GM19043 (cell line): ENCODE measurements at regions not wholly inside any gene's neighbourhood (a gene's known extent, or its start where the extent isn't known, plus 50 kb on each side); places are given as distances from the start of the nearest gene placed in this dataset.
"Not testable (repeated sequence)": the region's sequence is repeated elsewhere in the genome, so short reads cannot be mapped to it uniquely, and the experiment has no call there.

Source experiments
- ATAC-seq: cut with Tn5 transposase; IDR thresholded peaks from one replicate; pipeline ENCODE4 v1.9.1; 2021; ENCODE audit warnings: low read depth; ENCODE audit not compliant: unreplicated experiment

- no peak for ATAC-seq
Measured at GRCh38 chr2:38243186-38243880, 133.7 kb downstream of the ATL2 start.

GRCh38 chr2:38239452-38239851, 137.6 kb downstream of the ATL2 start:
- no peak for ATAC-seq

- not testable (repeated sequence) for ATAC-seq
Measured at GRCh38 chr2:38238705-38239104, 138.4 kb downstream of the ATL2 start.

GRCh38 chr2:38237311-38237710, 139.8 kb downstream of the ATL2 start:
- ATAC-seq = no peak

GRCh38 chr2:38233231-38233983, 143.7 kb downstream of the ATL2 start:
- ATAC-seq = no peak

GRCh38 chr2:38232454-38232853, 144.6 kb downstream of the ATL2 start:
- ATAC-seq = no peak

GRCh38 chr2:38230756-38231155, 146.3 kb downstream of the ATL2 start:
- no peak for ATAC-seq

- ATAC-seq = no peak
Measured at GRCh38 chr2:38228753-38229152, 148.3 kb downstream of the ATL2 start.

- no peak for ATAC-seq
Measured at GRCh38 chr2:38224821-38225437, 149.0 kb upstream of the CYP1B1 start.

- no peak for ATAC-seq
Measured at GRCh38 chr2:38224181-38224580, 148.2 kb upstream of the CYP1B1 start.

GRCh38 chr2:38223256-38223655, 147.3 kb upstream of the CYP1B1 start:
- ATAC-seq = no peak

- no peak for ATAC-seq
Measured at GRCh38 chr2:38220164-38220563, 144.2 kb upstream of the CYP1B1 start.

GRCh38 chr2:38218995-38219394, 143.0 kb upstream of the CYP1B1 start:
- no peak for ATAC-seq

GRCh38 chr2:38218591-38218991, 142.6 kb upstream of the CYP1B1 start:
- ATAC-seq = no peak

GRCh38 chr2:38217401-38218188, 141.6 kb upstream of the CYP1B1 start:
- no peak for ATAC-seq

- ATAC-seq = no peak
Measured at GRCh38 chr2:38216886-38217285, 140.9 kb upstream of the CYP1B1 start.

GRCh38 chr2:38215993-38216392, 140.0 kb upstream of the CYP1B1 start:
- no peak for ATAC-seq

GRCh38 chr2:38215522-38215921, 139.6 kb upstream of the CYP1B1 start:
- ATAC-seq = no peak

- ATAC-seq = no peak
Measured at GRCh38 chr2:38214209-38214717, 138.3 kb upstream of the CYP1B1 start.

GRCh38 chr2:38213619-38214167, 137.7 kb upstream of the CYP1B1 start:
- no peak for ATAC-seq
